Fibroblast of pulmonary artery (primary cell): ENCODE measurements at regions not wholly inside any gene's neighbourhood (a gene's known extent, or its start where the extent isn't known, plus 50 kb on each side); places are given as distances from the start of the nearest gene placed in this dataset.

Experiments
- DNase-seq: peaks from one replicate; pipeline ENCODE4 v3.0.0-alpha.2; 2010; ENCODE audit warnings: low read depth
- H3K4me3 ChIP-seq: replicated peaks from 2 replicates; pipeline ENCODE4 v1.5.1; 2011; ENCODE audit warnings: low read depth, mild to moderate bottlenecking, control low read depth, low read length, moderate library complexity
- CTCF ChIP-seq: IDR thresholded peaks from 2 replicates; pipeline ENCODE4 v1.5.1; 2011; ENCODE audit warnings: mild to moderate bottlenecking, control low read depth, low read length, inconsistent platforms; ENCODE audit errors: missing control alignments

- no peak for TF ChIP-seq CTCF
Measured at GRCh38 chr20:56975838-56976237, 290.6 kb downstream of the BMP7 start.

GRCh38 chr20:56976336-56976735 lies 290.1 kb downstream of the BMP7 start:
- no peak for DNase-seq
- no peak overlapping the region for H3K4me3 ChIP-seq
- no peak for TF ChIP-seq CTCF

More at GRCh38 chr20:56975838-56976237, 290.6 kb downstream of the BMP7 start:
- no peak overlapping the region for H3K4me3 ChIP-seq
- no peak for DNase-seq

GRCh38 chr20:56978475-56978874 lies 288.0 kb downstream of the BMP7 start:
- DNase-seq, result no peak

GRCh38 chr20:56979125-56979524 lies 287.3 kb downstream of the BMP7 start:
- H3K4me3 ChIP-seq, result no peak overlapping the region
- no peak for DNase-seq
- TF ChIP-seq CTCF, result no peak

More at GRCh38 chr20:56978475-56978874, 288.0 kb downstream of the BMP7 start:
- no peak overlapping the region for H3K4me3 ChIP-seq
- TF ChIP-seq CTCF, result no peak

- no peak for TF ChIP-seq CTCF
- no peak overlapping the region for H3K4me3 ChIP-seq
- DNase-seq, result no peak
Measured at GRCh38 chr20:56981301-56981700, 285.1 kb downstream of the BMP7 start.

- no peak for TF ChIP-seq CTCF
- DNase-seq, result no peak
- H3K4me3 ChIP-seq, result no peak overlapping the region
Measured at GRCh38 chr20:56983813-56984212, 282.6 kb downstream of the BMP7 start.

GRCh38 chr20:56985066-56985685 lies 281.3 kb downstream of the BMP7 start:
- no peak for DNase-seq
- no peak for TF ChIP-seq CTCF
- no peak overlapping the region for H3K4me3 ChIP-seq
